Testis (tissue), 2 donors: ENCODE measurements at regions not wholly inside any gene's neighbourhood (a gene's known extent, or its start where the extent isn't known, plus 50 kb on each side); places are given as distances from the start of the nearest gene placed in this dataset.

Experiments
- POLR2A ChIP-seq: fragments of 450-650 bp; IDR thresholded peaks from one replicate; pipeline ENCODE4 v1.6.1; 2017; ENCODE audit warnings: antibody characterized with exemption, mild to moderate bottlenecking, moderate library complexity
- TF ChIP-seq, protein P1 (sequence below), 3 experiments: fragments of 450-650 bp in 2 of 3; fragments of 200-600 bp in 1 of 3; sonication (generic) in 1 of 3; IDR thresholded peaks; one replicate each; pipeline ENCODE4 v1.5.1; 2016 to 2019; ENCODE audit warnings: antibody characterized with exemption in 3 of 3, mild to moderate bottlenecking in 2 of 3, moderate library complexity in 1 of 3

GRCh38 chr16:72475688-72476087, 303.7 kb upstream of the PMFBP1 start:
- no peak for TF ChIP-seq POLR2A
- TF ChIP-seq, protein P1, sequence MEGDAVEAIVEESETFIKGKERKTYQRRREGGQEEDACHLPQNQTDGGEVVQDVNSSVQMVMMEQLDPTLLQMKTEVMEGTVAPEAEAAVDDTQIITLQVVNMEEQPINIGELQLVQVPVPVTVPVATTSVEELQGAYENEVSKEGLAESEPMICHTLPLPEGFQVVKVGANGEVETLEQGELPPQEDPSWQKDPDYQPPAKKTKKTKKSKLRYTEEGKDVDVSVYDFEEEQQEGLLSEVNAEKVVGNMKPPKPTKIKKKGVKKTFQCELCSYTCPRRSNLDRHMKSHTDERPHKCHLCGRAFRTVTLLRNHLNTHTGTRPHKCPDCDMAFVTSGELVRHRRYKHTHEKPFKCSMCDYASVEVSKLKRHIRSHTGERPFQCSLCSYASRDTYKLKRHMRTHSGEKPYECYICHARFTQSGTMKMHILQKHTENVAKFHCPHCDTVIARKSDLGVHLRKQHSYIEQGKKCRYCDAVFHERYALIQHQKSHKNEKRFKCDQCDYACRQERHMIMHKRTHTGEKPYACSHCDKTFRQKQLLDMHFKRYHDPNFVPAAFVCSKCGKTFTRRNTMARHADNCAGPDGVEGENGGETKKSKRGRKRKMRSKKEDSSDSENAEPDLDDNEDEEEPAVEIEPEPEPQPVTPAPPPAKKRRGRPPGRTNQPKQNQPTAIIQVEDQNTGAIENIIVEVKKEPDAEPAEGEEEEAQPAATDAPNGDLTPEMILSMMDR (IDR thresholded peaks at IDR 0.05): no peak
